CD4-positive, alpha-beta T cell (primary cell): ENCODE measurements at regions not wholly inside any gene's neighbourhood (a gene's known extent, or its start where the extent isn't known, plus 50 kb on each side); places are given as distances from the start of the nearest gene placed in this dataset.
"Not testable (repeated sequence)": the region's sequence is repeated elsewhere in the genome, so short reads cannot be mapped to it uniquely, and the experiment has no call there.

Source experiments
- ATAC-seq: fragments of 200-7000 bp; cut with Tn5 transposase; one replicate; pipeline ENCODE4 v1.10.0; 2022; ENCODE audit warnings: mild to moderate bottlenecking; ENCODE audit not compliant: poor library complexity
- CTCF ChIA-PET: fragments of 350-600 bp; sonication (Branson Sonifier 250); formaldehyde crosslinking; loops from one replicate; lab custom pipeline; 2021; ENCODE audit warnings: antibody characterized with exemption, inconsistent platforms; lab: Charles Lee
- POLR2A ChIA-PET: fragments of 350-600 bp; sonication (Branson Sonifier 250); formaldehyde crosslinking; loops from one replicate; lab custom pipeline; 2021; ENCODE audit warnings: antibody characterized with exemption, inconsistent platforms; lab: Charles Lee
- DNase-seq, 14 experiments: peaks; one replicate each; pipeline ENCODE4 v3.0.0-alpha.2; 2013 to 2020; ENCODE audit warnings: mixed read lengths in 2 of 14
- H3K27ac ChIP-seq, 2 donors: one replicate each; pipeline versions ENCODE4 v1.5.1 to v1.7.0; 2013; ENCODE audit warnings: low read length in 2 of 2, low read depth in 1 of 2, mild to moderate bottlenecking in 1 of 2
- H3K27me3 ChIP-seq, 2 experiments: 1 replicate in 1 of 2; 2 replicates in 1 of 2; pipeline versions ENCODE4 v1.6.1 to v1.7.0; 2013; ENCODE audit warnings: low read length in 2 of 2, control low read depth in 1 of 2, mild to moderate bottlenecking in 1 of 2, moderate library complexity in 1 of 2; ENCODE audit not compliant: insufficient read depth in 2 of 2, control insufficient read depth in 1 of 2
- H3K36me3 ChIP-seq: one replicate; pipeline ENCODE4 v1.6.1; 2013; ENCODE audit warnings: low read length, control low read depth; ENCODE audit not compliant: insufficient read depth
- H3K4me1 ChIP-seq: one replicate; pipeline ENCODE4 v1.6.1; 2013; ENCODE audit warnings: low read length, control low read depth; ENCODE audit not compliant: insufficient read depth
- H3K4me3 ChIP-seq: one replicate; pipeline ENCODE4 v1.5.1; 2013; ENCODE audit warnings: mild to moderate bottlenecking, low read length, moderate library complexity
- H3K9me3 ChIP-seq, 2 experiments: 1 replicate in 1 of 2; 2 replicates in 1 of 2; pipeline versions ENCODE4 v1.6.1 to v1.7.0; 2013; ENCODE audit warnings: low read length in 2 of 2, mild to moderate bottlenecking in 2 of 2, control low read depth in 1 of 2, moderate library complexity in 1 of 2; ENCODE audit not compliant: control insufficient read depth in 1 of 2, insufficient read depth in 1 of 2
- H3K27ac Mint-ChIP-seq: one replicate; pipeline ENCODE4 v1.8.0; 2020; ENCODE audit warnings: mixed read lengths
- H3K27me3 Mint-ChIP-seq: one replicate; pipeline ENCODE4 v1.8.0; 2021; ENCODE audit warnings: mixed read lengths
- H3K36me3 Mint-ChIP-seq: one replicate; pipeline ENCODE4 v1.8.0; 2021; ENCODE audit warnings: low read depth, mixed read lengths
- H3K4me1 Mint-ChIP-seq: one replicate; pipeline ENCODE4 v1.8.0; 2021; ENCODE audit warnings: low read depth, mixed read lengths
- H3K4me3 Mint-ChIP-seq: one replicate; pipeline ENCODE4 v1.8.0; 2020; ENCODE audit warnings: mild to moderate bottlenecking, mixed read lengths
- H3K9me3 Mint-ChIP-seq: one replicate; pipeline ENCODE4 v1.8.0; 2020; ENCODE audit warnings: mixed read lengths
- CTCF ChIP-seq: fragments of 200-600 bp; IDR thresholded peaks from one replicate; pipeline ENCODE4 v1.8.0; 2022; ENCODE audit warnings: antibody characterized with exemption, mild to moderate bottlenecking
- intact Hi-C, 2 experiments: fragments of 100-400 bp; cut with DNase I in 1 of 2; cut with micrococcal nuclease in 1 of 2; formaldehyde crosslinking; loops; one replicate each; pipeline versions ENCODE4 v1.15.1 to v1.9.0; 2023 to 2025; cut with DNase I, micrococcal nuclease

DNA sequence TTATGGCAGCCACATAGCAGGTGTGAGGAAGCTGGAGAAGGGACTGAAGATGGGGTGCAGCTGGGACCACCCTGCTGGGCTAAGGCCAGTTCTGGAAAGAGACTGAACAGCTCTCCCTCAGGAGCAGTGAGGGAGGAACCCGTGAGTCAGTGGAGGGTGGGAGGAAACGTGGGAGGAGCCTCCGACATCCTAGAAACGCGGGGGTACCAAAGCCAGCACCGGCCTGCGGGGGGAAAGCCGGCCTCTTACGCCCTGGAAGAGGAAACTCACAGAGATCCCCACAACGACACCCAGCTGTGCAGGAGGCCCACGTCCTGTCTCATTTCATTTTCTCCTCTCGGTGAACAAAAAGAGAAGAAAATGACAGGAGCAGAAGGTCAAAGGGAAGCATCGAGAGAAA is 185.8 kb upstream of the IRX4 start:
- Histone ChIP-seq H3K4me3 (no peak overlapping the region), H3K27ac (no peak overlapping the region), H3K4me1 (no peaks in the 10 kb centered on the region), H3K36me3 (no peaks in the 10 kb centered on the region), H3K27me3 (peaks cover 0 to 5% of the 10 kb centered on the region in 2 experiments), H3K9me3 (no peaks in the 10 kb centered on the region)
- H3K36me3 Mint-ChIP-seq, result no peaks in the 10 kb centered on the region
- POLR2A ChIA-PET, result no interaction called here
- peaks cover 46% of the 10 kb centered on the region for H3K27me3 Mint-ChIP-seq
- peaks cover 5% of the 10 kb centered on the region for H3K9me3 Mint-ChIP-seq
- H3K4me3 Mint-ChIP-seq, result no peak overlapping the region
- H3K4me1 Mint-ChIP-seq, result no peaks in the 10 kb centered on the region
- DNase-seq (no peak), ATAC-seq (no peak)
- H3K27ac Mint-ChIP-seq, result no peak overlapping the region
- intact Hi-C loops, result no loop called here
- TF ChIP-seq CTCF, result no peak
- CTCF ChIA-PET, result no interaction called here

DNA sequence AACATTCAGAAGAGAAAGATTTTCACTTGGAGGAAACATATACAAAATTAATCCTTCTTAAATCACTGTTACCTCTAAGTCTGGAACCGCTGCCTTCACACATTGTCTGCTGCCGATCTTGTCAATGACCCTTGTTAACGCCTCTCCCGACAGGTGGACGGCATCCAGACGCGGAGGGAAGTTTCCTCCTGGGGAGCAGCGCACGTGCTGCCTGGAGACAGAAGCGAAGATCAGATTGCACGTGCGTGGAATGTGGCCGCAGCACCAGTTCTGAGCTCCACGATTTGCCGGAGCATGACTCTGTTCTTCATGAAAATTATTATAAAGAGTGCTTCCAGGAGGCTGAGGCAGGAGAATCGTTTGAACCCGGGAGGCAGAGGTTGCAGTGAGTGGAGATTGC is 183.6 kb upstream of the IRX4 start:
- no peak for TF ChIP-seq CTCF
- Mint-ChIP-seq H3K4me1 (no peaks in the 10 kb centered on the region), H3K27ac (no peak overlapping the region), H3K27me3 (peaks cover 46% of the 10 kb centered on the region), H3K36me3 (no peaks in the 10 kb centered on the region), H3K4me3 (no peak overlapping the region), H3K9me3 (peaks cover 5% of the 10 kb centered on the region)
- ChIA-PET POLR2A (no interaction called here), CTCF (no interaction called here)
- Histone ChIP-seq H3K36me3 (no peaks in the 10 kb centered on the region), H3K27ac (no peak overlapping the region), H3K27me3 (peaks cover 0 to 6% of the 10 kb centered on the region in 2 experiments), H3K4me3 (no peak overlapping the region), H3K4me1 (no peaks in the 10 kb centered on the region), H3K9me3 (no peaks in the 10 kb centered on the region)
- ATAC-seq (no peak), DNase-seq (no peak)
- intact Hi-C loops, result no loop called here

DNA sequence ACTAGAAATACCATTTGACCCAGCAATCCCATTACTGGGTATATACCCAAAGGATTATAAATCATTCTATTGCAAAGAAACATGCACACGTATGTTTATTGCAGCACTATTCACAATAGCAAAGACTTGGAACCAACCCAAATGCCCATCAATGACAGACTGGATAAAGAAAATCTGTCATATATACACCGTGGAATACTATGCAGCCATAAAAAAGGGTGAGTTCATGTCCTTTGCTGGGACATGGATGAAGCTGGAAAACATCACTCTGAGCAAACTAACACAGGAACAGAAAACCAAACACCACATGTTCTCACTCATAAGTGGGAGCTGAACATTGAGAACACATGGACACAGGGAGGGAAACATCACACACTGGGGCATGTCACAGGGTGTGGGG is 180.7 kb upstream of the IRX4 start:
- H3K4me3 Mint-ChIP-seq, POLR2A ChIA-PET, H3K9me3 Mint-ChIP-seq, H3K36me3 ChIP-seq, H3K27ac ChIP-seq, H3K4me1 ChIP-seq, CTCF ChIA-PET, intact Hi-C loops, H3K36me3 Mint-ChIP-seq, H3K27me3 ChIP-seq, H3K4me3 ChIP-seq, H3K27ac Mint-ChIP-seq, H3K9me3 ChIP-seq, ATAC-seq, DNase-seq, H3K4me1 Mint-ChIP-seq: not testable (repeated sequence)
- peaks cover 59% of the 10 kb centered on the region for H3K27me3 Mint-ChIP-seq

DNA sequence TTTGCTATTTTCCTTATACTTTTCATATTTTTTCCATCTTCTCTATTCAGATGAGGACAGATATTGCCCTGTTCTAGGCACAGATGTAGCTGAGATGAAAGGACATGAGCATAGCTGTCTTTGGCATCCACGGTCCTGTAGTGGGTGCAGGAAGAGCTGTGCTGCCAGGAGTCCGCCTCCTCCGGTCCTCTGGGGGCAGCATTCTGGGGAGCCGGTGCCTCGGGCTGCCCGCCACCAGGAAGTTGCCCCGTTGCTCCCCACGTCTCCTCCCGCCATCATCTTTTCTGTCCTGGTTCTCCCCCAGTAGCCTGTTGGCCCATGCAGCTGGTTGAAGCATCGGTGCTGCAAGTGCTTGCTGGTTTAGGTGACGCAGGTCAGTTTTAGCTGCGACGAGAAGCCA is 170.0 kb upstream of the IRX4 start:
- peaks cover 41% of the 10 kb centered on the region for H3K27me3 Mint-ChIP-seq

More for the DNA sequence above, 170.0 kb upstream of the IRX4 start:
- ChIA-PET CTCF (no interaction called here), POLR2A (no interaction called here)
- H3K4me1 Mint-ChIP-seq, result no peaks in the 10 kb centered on the region
- H3K27ac Mint-ChIP-seq, result no peak overlapping the region
- H3K4me1 ChIP-seq, result no peaks in the 10 kb centered on the region
- DNase-seq (no peak), ATAC-seq (no peak)
- no peaks in the 10 kb centered on the region for H3K9me3 ChIP-seq
- no peaks in the 10 kb centered on the region for H3K36me3 ChIP-seq
- H3K27ac ChIP-seq, result no peak overlapping the region
- peaks cover 0 to 9% of the 10 kb centered on the region in 2 experiments for H3K27me3 ChIP-seq
- TF ChIP-seq CTCF, result no peak
- H3K4me3 ChIP-seq, result no peak overlapping the region
- H3K4me3 Mint-ChIP-seq, result no peak overlapping the region
- no peaks in the 10 kb centered on the region for H3K36me3 Mint-ChIP-seq
- H3K9me3 Mint-ChIP-seq, result no peaks in the 10 kb centered on the region
- intact Hi-C loops, result no loop called here
